Esophagus squamous epithelium (tissue), 4 donors: ENCODE measurements at regions not wholly inside any gene's neighbourhood (a gene's known extent, or its start where the extent isn't known, plus 50 kb on each side); places are given as distances from the start of the nearest gene placed in this dataset.

Source experiments
- CTCF ChIP-seq, 6 experiments: fragments of 450-650 bp in 4 of 6; fragments of 200-600 bp in 2 of 6; sonication (generic) in 2 of 6; IDR thresholded peaks; one replicate each; pipeline ENCODE4 v1.5.1; 2016 to 2019; ENCODE audit warnings: antibody characterized with exemption in 6 of 6, mild to moderate bottlenecking in 4 of 6, moderate library complexity in 4 of 6
- POLR2A ChIP-seq, 4 donors: fragments of 450-650 bp; IDR thresholded peaks; one replicate each; pipeline ENCODE4 v1.6.1; 2017; ENCODE audit warnings: antibody characterized with exemption in 4 of 4, mild to moderate bottlenecking in 4 of 4, moderate library complexity in 3 of 4

DNA sequence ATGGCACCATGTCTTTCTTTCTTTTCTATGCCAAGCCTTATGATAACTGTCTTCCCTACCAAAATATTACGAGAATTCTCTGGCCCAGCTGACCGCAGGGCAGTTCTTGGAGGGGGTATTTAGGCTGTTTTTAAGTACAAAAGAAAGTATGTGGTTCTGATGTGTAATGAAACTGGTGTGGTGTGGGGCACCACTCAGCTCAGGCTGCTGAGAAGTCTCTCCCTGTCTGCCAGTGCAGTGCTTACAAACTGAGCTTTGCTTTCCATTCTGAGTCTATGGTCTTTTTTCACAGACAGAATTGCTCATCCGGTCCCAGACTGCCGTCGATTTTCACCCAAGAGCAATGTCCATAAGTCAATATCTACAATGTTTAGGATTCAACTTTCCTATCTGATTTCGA is 847.6 kb downstream of the NTRK3 start:
- TF ChIP-seq CTCF (IDR thresholded peaks at IDR 0.05) (no peak), POLR2A (IDR thresholded peaks at IDR 0.05) (no peak)
